Naive thymus-derived CD8-positive, alpha-beta T cell (primary cell): ENCODE measurements at regions not wholly inside any gene's neighbourhood (a gene's known extent, or its start where the extent isn't known, plus 50 kb on each side); places are given as distances from the start of the nearest gene placed in this dataset.
A peak's percentile ranks its signal among the peaks of the same experiment; 100 is the strongest.
"Not testable (repeated sequence)": the region's sequence is repeated elsewhere in the genome, so short reads cannot be mapped to it uniquely, and the experiment has no call there.

Experiments
- ATAC-seq, 2 donors: fragments of 150-1000 bp; cut with Tn5 transposase in 1 of 2; sonication (Bioruptor Pico), chemical (Tn5 transposase) in 1 of 2; 1 replicate in 1 of 2; 2 replicates in 1 of 2; pipeline ENCODE4 v1.10.0; 2021; ENCODE audit warnings: mild to moderate bottlenecking in 2 of 2, moderate library complexity in 2 of 2
- POLR2A ChIA-PET: fragments of 350-600 bp; sonication (Branson Sonifier 250); formaldehyde crosslinking; loops from one replicate; lab custom pipeline; 2021; ENCODE audit warnings: antibody characterized with exemption; lab: Charles Lee
- DNase-seq, 10 donors: peaks; one replicate each; pipeline versions ENCODE4 v3.0.0 to v3.0.0-alpha.2; 2020 to 2022
- H3K27ac Mint-ChIP-seq, 10 donors: one replicate each; pipeline ENCODE4 v1.8.0; 2020 to 2022; ENCODE audit warnings: mild to moderate bottlenecking in 10 of 10, mixed read lengths in 10 of 10, moderate library complexity in 4 of 10, inconsistent platforms in 1 of 10
- H3K27me3 Mint-ChIP-seq, 5 donors: one replicate each; pipeline ENCODE4 v1.8.0; 2021 to 2022; ENCODE audit warnings: mixed read lengths in 5 of 5
- H3K36me3 Mint-ChIP-seq, 3 donors: one replicate each; pipeline ENCODE4 v1.8.0; 2020 to 2022; ENCODE audit warnings: mixed read lengths in 3 of 3, mild to moderate bottlenecking in 2 of 3, inconsistent platforms in 1 of 3
- H3K4me1 Mint-ChIP-seq, 4 donors: one replicate each; pipeline ENCODE4 v1.8.0; 2021 to 2022; ENCODE audit warnings: mixed read lengths in 4 of 4
- H3K4me3 Mint-ChIP-seq, 10 donors: one replicate each; pipeline ENCODE4 v1.8.0; 2020 to 2022; ENCODE audit warnings: mild to moderate bottlenecking in 10 of 10, mixed read lengths in 10 of 10, moderate library complexity in 6 of 10, inconsistent platforms in 1 of 10
- H3K9me3 Mint-ChIP-seq, 9 donors: one replicate each; pipeline ENCODE4 v1.8.0; 2020 to 2022; ENCODE audit warnings: mixed read lengths in 9 of 9, mild to moderate bottlenecking in 3 of 9, inconsistent platforms in 1 of 9, moderate library complexity in 1 of 9

GRCh38 chr1:29758781-29759499 lies 522.6 kb downstream of the PTPRU start:
- Mint-ChIP-seq H3K4me1 (no peaks in the 10 kb centered on the region), H3K27me3 (peaks cover 8 to 49% (median 15%) of the 10 kb centered on the region in 5 donors), H3K9me3 (peaks cover 0 to 6% (median 0%) of the 10 kb centered on the region in 9 donors), H3K36me3 (peaks cover 0 to 2% (median 0%) of the 10 kb centered on the region in 3 donors), H3K27ac (peak overlapping the region in 1 of 10 donors; percentile 77), H3K4me3 (no peak overlapping the region)
- POLR2A ChIA-PET = no interaction called here
- DNase-seq (no peak), ATAC-seq (no peak)

- no peak overlapping the region for H3K4me3 Mint-ChIP-seq
- peaks cover 0 to under 1% (median 0%) of the 10 kb centered on the region in 9 donors for H3K9me3 Mint-ChIP-seq
- no peaks in the 10 kb centered on the region for H3K36me3 Mint-ChIP-seq
- POLR2A ChIA-PET = no interaction called here
- H3K27ac Mint-ChIP-seq = peak overlapping the region in 1 of 10 donors; percentile 77
- peaks cover 5 to 41% (median 13%) of the 10 kb centered on the region in 5 donors for H3K27me3 Mint-ChIP-seq
- no peaks in the 10 kb centered on the region for H3K4me1 Mint-ChIP-seq
- ATAC-seq (no peak), DNase-seq (no peak)
Observed at GRCh38 chr1:29757866-29758780, 521.8 kb downstream of the PTPRU start.

GRCh38 chr1:29756901-29757725 lies 520.8 kb downstream of the PTPRU start:
- Mint-ChIP-seq H3K9me3 (no peaks in the 10 kb centered on the region), H3K27me3 (peaks cover 5 to 38% (median 12%) of the 10 kb centered on the region in 5 donors), H3K27ac (no peak overlapping the region), H3K36me3 (no peaks in the 10 kb centered on the region), H3K4me1 (no peaks in the 10 kb centered on the region), H3K4me3 (no peak overlapping the region)
- ATAC-seq = no peak
- POLR2A ChIA-PET = no interaction called here
- no peak for DNase-seq

- no peak for DNase-seq
- Mint-ChIP-seq H3K4me1 (no peaks in the 10 kb centered on the region), H3K36me3 (no peaks in the 10 kb centered on the region), H3K4me3 (no peak overlapping the region), H3K27me3 (peaks cover 0 to 38% (median 11%) of the 10 kb centered on the region in 5 donors), H3K27ac (no peak overlapping the region), H3K9me3 (no peaks in the 10 kb centered on the region)
- POLR2A ChIA-PET = no interaction called here
- no peak for ATAC-seq
Observed at GRCh38 chr1:29756498-29756897, 520.2 kb downstream of the PTPRU start.

GRCh38 chr1:29756085-29756484 lies 519.8 kb downstream of the PTPRU start:
- Mint-ChIP-seq H3K27me3 (peaks cover 3 to 37% (median 13%) of the 10 kb centered on the region in 5 donors), H3K27ac (no peak overlapping the region), H3K4me3 (no peak overlapping the region), H3K9me3 (no peaks in the 10 kb centered on the region), H3K36me3 (no peaks in the 10 kb centered on the region), H3K4me1 (no peaks in the 10 kb centered on the region)
- POLR2A ChIA-PET = no interaction called here
- no peak for DNase-seq
- ATAC-seq = no peak

- H3K9me3 Mint-ChIP-seq, ATAC-seq, H3K4me1 Mint-ChIP-seq, H3K27ac Mint-ChIP-seq, H3K36me3 Mint-ChIP-seq, POLR2A ChIA-PET, H3K4me3 Mint-ChIP-seq: not testable (repeated sequence)
- peaks cover 3 to 37% (median 13%) of the 10 kb centered on the region in 5 donors for H3K27me3 Mint-ChIP-seq
- DNase-seq = peak in 1 of 10 donors; percentile 13
Observed at GRCh38 chr1:29755412-29756015, 519.2 kb downstream of the PTPRU start.

GRCh38 chr1:29754573-29755375 lies 518.5 kb downstream of the PTPRU start:
- no peak overlapping the region for H3K27ac Mint-ChIP-seq
- POLR2A ChIA-PET = no interaction called here
- ATAC-seq = no peak
- no peaks in the 10 kb centered on the region for H3K36me3 Mint-ChIP-seq
- no peak overlapping the region for H3K4me3 Mint-ChIP-seq
- H3K9me3 Mint-ChIP-seq = no peaks in the 10 kb centered on the region
- H3K27me3 Mint-ChIP-seq = peaks cover 5 to 37% (median 13%) of the 10 kb centered on the region in 5 donors
- H3K4me1 Mint-ChIP-seq = no peaks in the 10 kb centered on the region
- peak in 1 of 10 donors; percentile 2 for DNase-seq

- POLR2A ChIA-PET = no interaction called here
Observed at GRCh38 chr1:29753771-29754572, 517.6 kb downstream of the PTPRU start.

GRCh38 chr1:29753244-29753643 lies 516.9 kb downstream of the PTPRU start:
- no peak overlapping the region for H3K27ac Mint-ChIP-seq
- peaks cover 5 to 37% (median 14%) of the 10 kb centered on the region in 5 donors for H3K27me3 Mint-ChIP-seq
- no peak overlapping the region for H3K4me3 Mint-ChIP-seq
- H3K36me3 Mint-ChIP-seq = no peaks in the 10 kb centered on the region
- no peaks in the 10 kb centered on the region for H3K4me1 Mint-ChIP-seq
- DNase-seq = peak in 1 of 10 donors; percentile 10
- POLR2A ChIA-PET = no interaction called here
- H3K9me3 Mint-ChIP-seq = no peaks in the 10 kb centered on the region
- ATAC-seq = no peak

More at GRCh38 chr1:29753771-29754572, 517.6 kb downstream of the PTPRU start:
- Mint-ChIP-seq H3K4me3 (no peak overlapping the region), H3K4me1 (no peaks in the 10 kb centered on the region), H3K27ac (no peak overlapping the region), H3K36me3 (no peaks in the 10 kb centered on the region), H3K27me3 (peaks cover 5 to 37% (median 14%) of the 10 kb centered on the region in 5 donors), H3K9me3 (no peaks in the 10 kb centered on the region)
- ATAC-seq = no peak
- DNase-seq = peak in 1 of 10 donors; percentile 8

GRCh38 chr1:29752141-29752540 lies 515.8 kb downstream of the PTPRU start:
- POLR2A ChIA-PET = no interaction called here
- Mint-ChIP-seq H3K27me3 (peaks cover 5 to 29% (median 19%) of the 10 kb centered on the region in 5 donors), H3K36me3 (no peaks in the 10 kb centered on the region), H3K4me1 (no peaks in the 10 kb centered on the region), H3K9me3 (no peaks in the 10 kb centered on the region), H3K27ac (no peak overlapping the region), H3K4me3 (no peak overlapping the region)
- no peak for ATAC-seq
- DNase-seq = no peak
